Kidney epithelial cell (primary cell): ENCODE measurements at regions not wholly inside any gene's neighbourhood (a gene's known extent, or its start where the extent isn't known, plus 50 kb on each side); places are given as distances from the start of the nearest gene placed in this dataset.

Source experiments
- DNase-seq: peaks from one replicate; pipeline ENCODE4 v3.0.0-alpha.2; 2010; ENCODE audit warnings: low read depth
- H3K27me3 ChIP-seq: 2 replicates; pipeline ENCODE4 v1.6.0; 2011; ENCODE audit warnings: low read length; ENCODE audit not compliant: control insufficient read depth, insufficient read depth
- H3K36me3 ChIP-seq: 2 replicates; pipeline ENCODE4 v1.5.1; 2011; ENCODE audit warnings: low read length; ENCODE audit not compliant: control insufficient read depth, insufficient read depth
- H3K4me3 ChIP-seq: 2 replicates; pipeline ENCODE4 v1.5.1; 2011; ENCODE audit warnings: low read depth, mild to moderate bottlenecking, control low read depth, low read length
- TF ChIP-seq, protein P1 (sequence below): IDR thresholded peaks from 2 replicates; pipeline ENCODE4 v1.5.1; 2011; ENCODE audit warnings: mild to moderate bottlenecking, moderate library complexity, low read length, control low read depth, inconsistent platforms; ENCODE audit not compliant: insufficient read depth, poor library complexity, severe bottlenecking

GRCh38 chr22:22814666-22815396 lies 72.8 kb upstream of the IGLL5 start:
- Histone ChIP-seq H3K27me3 (peaks cover 4% of the 10 kb centered on the region), H3K4me3 (no peak overlapping the region), H3K36me3 (no peaks in the 10 kb centered on the region)
- no peak for DNase-seq
- TF ChIP-seq, protein P1, sequence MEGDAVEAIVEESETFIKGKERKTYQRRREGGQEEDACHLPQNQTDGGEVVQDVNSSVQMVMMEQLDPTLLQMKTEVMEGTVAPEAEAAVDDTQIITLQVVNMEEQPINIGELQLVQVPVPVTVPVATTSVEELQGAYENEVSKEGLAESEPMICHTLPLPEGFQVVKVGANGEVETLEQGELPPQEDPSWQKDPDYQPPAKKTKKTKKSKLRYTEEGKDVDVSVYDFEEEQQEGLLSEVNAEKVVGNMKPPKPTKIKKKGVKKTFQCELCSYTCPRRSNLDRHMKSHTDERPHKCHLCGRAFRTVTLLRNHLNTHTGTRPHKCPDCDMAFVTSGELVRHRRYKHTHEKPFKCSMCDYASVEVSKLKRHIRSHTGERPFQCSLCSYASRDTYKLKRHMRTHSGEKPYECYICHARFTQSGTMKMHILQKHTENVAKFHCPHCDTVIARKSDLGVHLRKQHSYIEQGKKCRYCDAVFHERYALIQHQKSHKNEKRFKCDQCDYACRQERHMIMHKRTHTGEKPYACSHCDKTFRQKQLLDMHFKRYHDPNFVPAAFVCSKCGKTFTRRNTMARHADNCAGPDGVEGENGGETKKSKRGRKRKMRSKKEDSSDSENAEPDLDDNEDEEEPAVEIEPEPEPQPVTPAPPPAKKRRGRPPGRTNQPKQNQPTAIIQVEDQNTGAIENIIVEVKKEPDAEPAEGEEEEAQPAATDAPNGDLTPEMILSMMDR, result no peak

- Histone ChIP-seq H3K4me3 (no peak overlapping the region), H3K27me3 (peaks cover 4% of the 10 kb centered on the region), H3K36me3 (no peaks in the 10 kb centered on the region)
- TF ChIP-seq, protein P1, result no peak
- no peak for DNase-seq
Measured at GRCh38 chr22:22815397-22816170, 72.0 kb upstream of the IGLL5 start.

DNA sequence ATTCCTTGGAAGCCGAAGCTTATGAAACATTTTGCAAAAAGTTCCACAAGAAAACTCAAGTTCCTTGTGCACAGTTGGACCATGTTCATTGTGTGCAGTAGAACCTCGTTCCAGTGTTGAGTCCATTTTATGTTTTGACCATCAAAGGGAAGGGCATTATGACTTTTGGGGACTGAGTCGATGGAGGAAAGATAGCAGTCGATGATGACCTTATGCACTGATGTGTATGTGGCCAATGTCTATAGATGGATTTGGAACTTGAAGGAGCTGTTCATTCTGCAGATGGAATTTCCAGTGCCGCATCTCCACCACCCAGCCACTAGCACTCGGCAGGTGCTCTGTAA lies 71.5 kb upstream of the IGLL5 start:
- H3K36me3 ChIP-seq, result no peaks in the 10 kb centered on the region
- no peak overlapping the region for H3K4me3 ChIP-seq
- H3K27me3 ChIP-seq, result peaks cover 4% of the 10 kb centered on the region
- DNase-seq, result no peak
- TF ChIP-seq, protein P1, result no peak

GRCh38 chr22:22816766-22817410 lies 70.7 kb upstream of the IGLL5 start:
- TF ChIP-seq, protein P1, result no peak
- peaks cover 4% of the 10 kb centered on the region for H3K27me3 ChIP-seq
- no peak overlapping the region for H3K4me3 ChIP-seq
- no peak for DNase-seq
- H3K36me3 ChIP-seq, result no peaks in the 10 kb centered on the region

DNA sequence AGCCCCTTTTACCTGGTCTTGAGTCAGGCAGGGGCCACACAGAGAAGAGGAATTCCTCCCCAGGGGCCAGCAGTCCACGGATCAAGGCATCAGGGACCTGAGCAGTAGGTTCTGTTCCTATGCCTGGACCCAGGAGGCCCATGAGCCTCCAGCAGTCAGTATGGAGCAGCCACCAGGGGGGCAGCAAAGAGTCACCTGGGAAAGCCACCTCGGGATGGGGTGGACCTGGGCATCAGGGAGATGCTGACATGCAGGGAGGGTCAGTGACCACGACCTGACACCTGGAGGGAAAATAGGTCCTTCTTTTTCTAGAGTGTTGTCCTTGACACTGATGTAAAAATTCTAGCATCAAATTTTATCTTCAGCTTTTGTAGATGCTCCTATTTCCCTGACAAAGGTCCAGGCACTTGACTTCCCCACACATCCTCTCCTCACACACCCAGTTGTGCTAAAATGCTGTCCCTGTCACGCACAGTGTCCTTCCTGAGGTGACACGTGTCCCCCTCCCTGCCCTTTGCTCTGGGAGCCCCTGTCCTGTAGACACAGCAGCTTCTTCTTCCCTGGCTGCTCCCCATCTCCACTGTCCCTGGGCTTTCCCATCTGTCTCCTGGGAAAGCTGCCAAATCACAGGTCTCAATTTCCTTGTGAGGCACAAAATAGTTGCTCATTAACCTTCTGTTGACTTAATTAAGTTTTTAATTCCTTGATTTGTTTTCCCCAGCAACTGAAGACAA lies 70.0 kb upstream of the IGLL5 start:
- Histone ChIP-seq H3K4me3 (no peak overlapping the region), H3K27me3 (peaks cover 4% of the 10 kb centered on the region), H3K36me3 (no peaks in the 10 kb centered on the region)
- TF ChIP-seq, protein P1, result peak; percentile 9
- no peak for DNase-seq
